Mesenchymal stem cell (in vitro differentiated cells and primary cell): ENCODE measurements at regions not wholly inside any gene's neighbourhood (a gene's known extent, or its start where the extent isn't known, plus 50 kb on each side); places are given as distances from the start of the nearest gene placed in this dataset.

Source experiments
- DNase-seq: peaks from one replicate; pipeline ENCODE4 v3.0.0-alpha.2; 2013
- H2AFZ ChIP-seq: one replicate; pipeline ENCODE4 v1.6.1; 2013; ENCODE audit warnings: low read depth, mild to moderate bottlenecking, control low read depth, inconsistent platforms, low read length, moderate library complexity
- H2AK5ac ChIP-seq: 2 replicates; pipeline ENCODE4 v1.6.1; 2013; ENCODE audit warnings: low read length, moderate library complexity, mild to moderate bottlenecking, inconsistent platforms; ENCODE audit not compliant: severe bottlenecking
- H2BK120ac ChIP-seq: one replicate; pipeline ENCODE4 v1.6.1; 2013; ENCODE audit warnings: low read depth, mild to moderate bottlenecking, inconsistent platforms, low read length, moderate library complexity
- H2BK12ac ChIP-seq, 2 experiments: one replicate each; pipeline ENCODE4 v1.6.1; 2013; ENCODE audit warnings: inconsistent platforms in 2 of 2, low read length in 2 of 2, mild to moderate bottlenecking in 2 of 2, moderate library complexity in 2 of 2, control low read depth in 1 of 2
- H2BK15ac ChIP-seq: one replicate; pipeline ENCODE4 v1.6.1; 2013; ENCODE audit warnings: mild to moderate bottlenecking, low read depth, inconsistent platforms; ENCODE audit not compliant: poor library complexity, severe bottlenecking
- H2BK5ac ChIP-seq: 2 replicates; pipeline ENCODE4 v1.6.1; 2013; ENCODE audit warnings: low read depth, mild to moderate bottlenecking, low read length, control low read depth, inconsistent platforms; ENCODE audit not compliant: poor library complexity, severe bottlenecking
- H3K14ac ChIP-seq, 2 experiments: one replicate each; pipeline ENCODE4 v1.6.1; 2013; ENCODE audit warnings: inconsistent platforms in 2 of 2, low read length in 2 of 2, control low read depth in 1 of 2, mild to moderate bottlenecking in 1 of 2, moderate library complexity in 1 of 2
- H3K18ac ChIP-seq, 2 experiments: one replicate each; pipeline ENCODE4 v1.6.1; 2013; ENCODE audit warnings: inconsistent platforms in 2 of 2, low read length in 2 of 2, control low read depth in 1 of 2, low read depth in 1 of 2, mild to moderate bottlenecking in 1 of 2
- H3K23ac ChIP-seq, 2 experiments: one replicate each; pipeline ENCODE4 v1.6.1; 2013; ENCODE audit warnings: inconsistent platforms in 2 of 2, low read length in 2 of 2, mild to moderate bottlenecking in 2 of 2, moderate library complexity in 2 of 2, control low read depth in 1 of 2
- H3K27ac ChIP-seq: 2 replicates; pipeline ENCODE4 v1.5.1; 2013; ENCODE audit warnings: mild to moderate bottlenecking, moderate library complexity, low read length, control low read depth, inconsistent platforms; ENCODE audit not compliant: poor library complexity, severe bottlenecking
- H3K27me3 ChIP-seq, 2 experiments: 2 replicates each; pipeline versions ENCODE4 v1.6.1 to v1.7.0; 2013; ENCODE audit warnings: low read length in 2 of 2, mild to moderate bottlenecking in 2 of 2, moderate library complexity in 2 of 2, control low read depth in 1 of 2, inconsistent platforms in 1 of 2; ENCODE audit not compliant: control insufficient read depth in 1 of 2, insufficient read depth in 1 of 2
- H3K36me3 ChIP-seq, 2 experiments: 2 replicates each; pipeline versions ENCODE4 v1.6.1 to v1.7.0; 2013; ENCODE audit warnings: low read length in 2 of 2, control low read depth in 1 of 2, inconsistent platforms in 1 of 2, low read depth in 1 of 2, mild to moderate bottlenecking in 1 of 2; ENCODE audit not compliant: insufficient read depth in 2 of 2, control insufficient read depth in 1 of 2
- H3K4ac ChIP-seq, 2 experiments: one replicate each; pipeline ENCODE4 v1.6.1; 2013; ENCODE audit warnings: inconsistent platforms in 2 of 2, low read length in 2 of 2, mild to moderate bottlenecking in 2 of 2, moderate library complexity in 2 of 2, control low read depth in 1 of 2, low read depth in 1 of 2
- H3K4me1 ChIP-seq: 2 replicates; pipeline ENCODE4 v1.6.1; 2013; ENCODE audit warnings: low read depth, low read length, control low read depth; ENCODE audit not compliant: control insufficient read depth, insufficient read depth
- H3K4me2 ChIP-seq: 2 replicates; pipeline ENCODE4 v1.6.1; 2013; ENCODE audit warnings: low read length, mild to moderate bottlenecking, inconsistent platforms; ENCODE audit not compliant: poor library complexity, severe bottlenecking
- H3K4me3 ChIP-seq, 2 experiments: 2 replicates each; pipeline versions ENCODE4 v1.5.1 to v1.7.0; 2013; ENCODE audit warnings: low read length in 2 of 2, mild to moderate bottlenecking in 2 of 2, control low read depth in 1 of 2, low read depth in 1 of 2; ENCODE audit not compliant: insufficient read depth in 1 of 2
- H3K79me1 ChIP-seq: replicated peaks from 2 replicates; pipeline ENCODE4 v1.6.1; 2013; ENCODE audit warnings: mild to moderate bottlenecking, control low read depth, low read length, inconsistent platforms; ENCODE audit not compliant: poor library complexity, severe bottlenecking
- H3K9ac ChIP-seq: 2 replicates; pipeline ENCODE4 v1.7.0; 2013; ENCODE audit warnings: mild to moderate bottlenecking, low read length, moderate library complexity
- H3K9me3 ChIP-seq: 2 replicates; pipeline ENCODE4 v1.7.0; 2013; ENCODE audit warnings: mild to moderate bottlenecking, low read length; ENCODE audit not compliant: control insufficient read depth
- H4K8ac ChIP-seq: one replicate; pipeline ENCODE4 v1.6.1; 2013; ENCODE audit warnings: inconsistent platforms, mild to moderate bottlenecking, low read length, moderate library complexity
- H4K91ac ChIP-seq: one replicate; pipeline ENCODE4 v1.6.1; 2013; ENCODE audit warnings: mild to moderate bottlenecking, low read length, inconsistent platforms
- WGBS: methylation state at CpG from one replicate; pipeline ENCODE4 v1.1.7; 2013; ENCODE audit warnings: mixed read lengths; 5-methylcytosine and 5-hydroxymethylcytosine counted together

- H3K4me2 ChIP-seq, result no peak overlapping the region
- no peak overlapping the region for H3K9ac ChIP-seq
- no peak overlapping the region for H2AFZ ChIP-seq
- H3K9me3 ChIP-seq, result no peaks in the 10 kb centered on the region
- no peak overlapping the region for H3K18ac ChIP-seq
- 92% methylated on average over 7 of the region's 8 CpGs for WGBS
- no peak overlapping the region for H2BK12ac ChIP-seq
- no peak overlapping the region for H2BK15ac ChIP-seq
- H3K27me3 ChIP-seq, result no peaks in the 10 kb centered on the region
- H3K79me1 ChIP-seq, result no peaks in the 10 kb centered on the region
- no peak overlapping the region for H3K27ac ChIP-seq
- H3K23ac ChIP-seq, result no peak overlapping the region
- H2BK5ac ChIP-seq, result no peak overlapping the region
- no peaks in the 10 kb centered on the region for H3K4me1 ChIP-seq
- no peak overlapping the region for H4K8ac ChIP-seq
- H3K36me3 ChIP-seq, result no peaks in the 10 kb centered on the region
- DNase-seq, result no peak
- H3K4me3 ChIP-seq, result no peak overlapping the region
- H2AK5ac ChIP-seq, result no peak overlapping the region
- H4K91ac ChIP-seq, result no peak overlapping the region
- H3K14ac ChIP-seq, result no peak overlapping the region
- H2BK120ac ChIP-seq, result no peak overlapping the region
- H3K4ac ChIP-seq, result no peak overlapping the region
These were observed 628.6 kb upstream of the CCDC54 start for GRCh38 chr3:106748472-106749262.

GRCh38 chr3:106750092-106750491 lies 627.1 kb upstream of the CCDC54 start:
- Histone ChIP-seq H3K4me2 (no peak overlapping the region), H3K14ac (no peak overlapping the region), H2BK15ac (no peak overlapping the region), H2AFZ (no peak overlapping the region), H2AK5ac (no peak overlapping the region), H3K27me3 (no peaks in the 10 kb centered on the region), H3K36me3 (no peaks in the 10 kb centered on the region), H3K4ac (no peak overlapping the region), H2BK5ac (no peak overlapping the region), H3K4me3 (no peak overlapping the region), H3K18ac (no peak overlapping the region), H3K9me3 (peaks cover 7% of the 10 kb centered on the region), H2BK120ac (no peak overlapping the region), H3K23ac (no peak overlapping the region), H2BK12ac (no peak overlapping the region), H3K79me1 (no peaks in the 10 kb centered on the region), H4K91ac (no peak overlapping the region), H3K9ac (no peak overlapping the region), H3K27ac (no peak overlapping the region), H3K4me1 (no peaks in the 10 kb centered on the region), H4K8ac (no peak overlapping the region)
- DNase-seq, result no peak
- no CpG with 5 or more reads among the region's 1 CpG for WGBS

GRCh38 chr3:106755336-106755735 lies 621.9 kb upstream of the CCDC54 start:
- H3K27me3 ChIP-seq, result no peaks in the 10 kb centered on the region
- no peak overlapping the region for H3K9ac ChIP-seq
- H3K4me2 ChIP-seq, result no peak overlapping the region
- no peak overlapping the region for H4K8ac ChIP-seq
- H3K9me3 ChIP-seq, result peaks cover 18% of the 10 kb centered on the region
- no peak overlapping the region for H2BK120ac ChIP-seq
- H3K23ac ChIP-seq, result no peak overlapping the region
- no peak overlapping the region for H3K4ac ChIP-seq
- H3K4me1 ChIP-seq, result no peaks in the 10 kb centered on the region
- no peak overlapping the region for H4K91ac ChIP-seq
- no peaks in the 10 kb centered on the region for H3K36me3 ChIP-seq
- no peak overlapping the region for H2AFZ ChIP-seq
- 92% methylated on average over 2 of the region's 2 CpGs for WGBS
- no peak overlapping the region for H2AK5ac ChIP-seq
- no peak overlapping the region for H2BK15ac ChIP-seq
- no peak overlapping the region for H2BK12ac ChIP-seq
- H3K27ac ChIP-seq, result no peak overlapping the region
- H3K18ac ChIP-seq, result no peak overlapping the region
- DNase-seq, result no peak
- H3K4me3 ChIP-seq, result no peak overlapping the region
- no peak overlapping the region for H2BK5ac ChIP-seq
- H3K14ac ChIP-seq, result no peak overlapping the region
- no peaks in the 10 kb centered on the region for H3K79me1 ChIP-seq

GRCh38 chr3:106756901-106757300 lies 620.3 kb upstream of the CCDC54 start:
- WGBS, result 100% methylated on average over 3 of the region's 3 CpGs

More at GRCh38 chr3:106756901-106757300, 620.3 kb upstream of the CCDC54 start:
- Histone ChIP-seq H2BK5ac (no peak overlapping the region), H2BK12ac (no peak overlapping the region), H3K9ac (no peak overlapping the region), H3K79me1 (no peaks in the 10 kb centered on the region), H2BK120ac (no peak overlapping the region), H3K9me3 (peaks cover 18% of the 10 kb centered on the region), H3K4me1 (no peaks in the 10 kb centered on the region), H3K27me3 (no peaks in the 10 kb centered on the region), H3K23ac (no peak overlapping the region), H2AFZ (no peak overlapping the region), H3K4me2 (no peak overlapping the region), H3K4ac (no peak overlapping the region), H3K4me3 (no peak overlapping the region), H3K27ac (no peak overlapping the region), H2BK15ac (no peak overlapping the region), H2AK5ac (no peak overlapping the region), H3K18ac (no peak overlapping the region), H4K91ac (no peak overlapping the region), H4K8ac (no peak overlapping the region), H3K14ac (no peak overlapping the region), H3K36me3 (no peaks in the 10 kb centered on the region)
- no peak for DNase-seq
